Heart left ventricle (tissue), 16 donors: ENCODE measurements at regions not wholly inside any gene's neighbourhood (a gene's known extent, or its start where the extent isn't known, plus 50 kb on each side); places are given as distances from the start of the nearest gene placed in this dataset.

Source experiments
- ATAC-seq, 4 donors: fragments of 200-7000 bp; cut with Tn5 transposase; one replicate each; pipeline ENCODE4 v1.9.1; 2020 to 2022; ENCODE audit warnings: moderate library complexity in 4 of 4, mild to moderate bottlenecking in 3 of 4, moderate number of reproducible peaks in 1 of 4
- DNase-seq, 5 donors: peaks; one replicate each; pipeline ENCODE4 v3.0.0-alpha.2; 2020
- H3K27ac ChIP-seq, 12 donors: fragments of 200-600 bp; sonication (generic) in 4 of 12; one replicate each; pipeline versions ENCODE4 v1.5.0 to v1.8.0; 2016 to 2022; ENCODE audit warnings: mild to moderate bottlenecking in 2 of 12
- H3K27me3 ChIP-seq, 9 donors: fragments of 200-600 bp; sonication (generic) in 2 of 9; one replicate each; pipeline versions ENCODE4 v1.5.1 to v1.8.0; 2016 to 2022; ENCODE audit warnings: mild to moderate bottlenecking in 3 of 9
- H3K36me3 ChIP-seq, 9 donors: fragments of 200-600 bp; sonication (generic) in 2 of 9; one replicate each; pipeline versions ENCODE4 v1.5.0 to v1.8.0; 2018 to 2022; ENCODE audit warnings: mild to moderate bottlenecking in 2 of 9
- H3K4me1 ChIP-seq, 12 donors: fragments of 200-600 bp; sonication (generic) in 4 of 12; one replicate each; pipeline versions ENCODE4 v1.5.0 to v1.8.0; 2016 to 2022; ENCODE audit warnings: mild to moderate bottlenecking in 3 of 12
- H3K4me3 ChIP-seq, 12 donors: fragments of 200-600 bp; sonication (generic) in 4 of 12; one replicate each; pipeline versions ENCODE4 v1.5.0 to v1.8.0; 2017 to 2022; ENCODE audit warnings: mild to moderate bottlenecking in 9 of 12, moderate library complexity in 4 of 12
- H3K9me3 ChIP-seq, 12 donors: fragments of 200-600 bp; sonication (generic) in 4 of 12; one replicate each; pipeline versions ENCODE4 v1.5.0 to v1.8.0; 2016 to 2022; ENCODE audit warnings: mild to moderate bottlenecking in 1 of 12
- CTCF ChIP-seq, 12 donors: fragments of 200-600 bp; sonication (generic) in 4 of 12; IDR thresholded peaks; one replicate each; pipeline versions ENCODE4 v1.5.0 to v1.8.0; 2018 to 2022; ENCODE audit warnings: antibody characterized with exemption in 12 of 12, mild to moderate bottlenecking in 5 of 12
- POLR2A ChIP-seq, 2 donors: fragments of 450-650 bp; IDR thresholded peaks; one replicate each; pipeline ENCODE4 v1.6.1; 2017; ENCODE audit warnings: antibody characterized with exemption in 2 of 2, mild to moderate bottlenecking in 2 of 2, moderate library complexity in 2 of 2
- WGBS, 4 donors: extraction: QIAGEN DNeasy Blood & Tissue Kit in 2 of 4; methylation state at CpG; one replicate each; pipeline versions ENCODE4 v1.1.5 to v1.1.7; 2013 to 2018; 5-methylcytosine and 5-hydroxymethylcytosine counted together
- intact Hi-C, 10 donors: fragments of 100-400 bp; cut with DNase I; formaldehyde crosslinking; loops; one replicate each; pipeline versions ENCODE4 v1.11.1 to v1.14.2; 2022
- donor health status: ischemic (EF 13 %, LVEDD 7.1; RV severe dilation, severe dysfunction).
- donor health status: healthy with polysubstance abuse.
- donor health status: DM: no; HTN: yes; CAD: no.
- donor health status: DM: no; HTN: no; CAD: no.
- donor health status: ischemic (EF 25% LVEDD 6.9; RV normal size, moderate dysfunction).
- donor health status: ischemic (EF 25% LVEDD 5.7; RV mildly dilated, moderate dysfunction).
- donor health status: healthy.
- donor health status: DM: yes; HTN: yes; CAD: no.
- donor health status: ischemic (EF 35%, LVEDD 5.7; RV mildly dilated, moderate dysfunction).
- donor health status: nonischemic (EF 11% LVEDD 7.7; RV severe dilation, severe dysfunction).
- donor health status: DM: yes; HTN: yes; CAD: no.
- donor health status: PGD.
- donor health status: ischemic (EF 29% LVEDD 5.4; RV normal size, mild dysfunction).
- donor health status: nonischemic (EF 23%, LVEDD 6.1; RV moderate dilation, normal function).

- Histone ChIP-seq H3K27ac (no peak overlapping the region), H3K4me1 (peaks cover 0 to 32% (median 4%) of the 10 kb centered on the region in 12 donors)
- 86 to 100% (median 95%) methylated on average over 1 of the region's 1 CpG for WGBS, 4 donors
Observed at GRCh38 chr1:56145581-56145980, 433.8 kb downstream of the PLPP3 start.

GRCh38 chr1:56142301-56142700, 437.1 kb downstream of the PLPP3 start:
- H3K9me3 ChIP-seq: no peaks in the 10 kb centered on the region
- H3K36me3 ChIP-seq: no peaks in the 10 kb centered on the region
- DNase-seq (no peak), ATAC-seq (no peak)
- 95 to 100% (median 97%) methylated on average over 1 of the region's 1 CpG for WGBS, 4 donors
- no peaks in the 10 kb centered on the region for H3K27me3 ChIP-seq
- TF ChIP-seq CTCF (IDR thresholded peaks at IDR 0.05): no peak
- TF ChIP-seq POLR2A (IDR thresholded peaks at IDR 0.05): no peak
- H3K4me3 ChIP-seq: no peak overlapping the region
- peaks cover 0 to 16% (median 0%) of the 10 kb centered on the region in 12 donors for H3K4me1 ChIP-seq
- intact Hi-C loops: no loop called here
- H3K27ac ChIP-seq: no peak overlapping the region

More at GRCh38 chr1:56145581-56145980, 433.8 kb downstream of the PLPP3 start:
- H3K27me3 ChIP-seq: no peaks in the 10 kb centered on the region
- no peaks in the 10 kb centered on the region for H3K36me3 ChIP-seq
- intact Hi-C loops: loop anchor here in 1 of 10 donors (5.0 kb wide), 2 partner anchors 147 to 432 kb away; partner anchors contain the start of gene PLPP3
- TF ChIP-seq POLR2A (IDR thresholded peaks at IDR 0.05): no peak
- no peak for TF ChIP-seq CTCF (IDR thresholded peaks at IDR 0.05)
- DNase-seq (no peak), ATAC-seq (no peak)
- no peaks in the 10 kb centered on the region for H3K9me3 ChIP-seq
- H3K4me3 ChIP-seq: no peak overlapping the region

- no peak overlapping the region for H3K27ac ChIP-seq
- H3K4me3 ChIP-seq: no peak overlapping the region
- intact Hi-C loops: no loop called here
- TF ChIP-seq CTCF (IDR thresholded peaks at IDR 0.05) (no peak), POLR2A (IDR thresholded peaks at IDR 0.05) (no peak)
- 87 to 95% (median 91%) methylated on average over 5 of the region's 5 CpGs for WGBS, 4 donors
- no peaks in the 10 kb centered on the region for H3K27me3 ChIP-seq
- no peak for DNase-seq
- ATAC-seq: no peak
- H3K4me1 ChIP-seq: no peaks in the 10 kb centered on the region
- H3K36me3 ChIP-seq: no peaks in the 10 kb centered on the region
- no peaks in the 10 kb centered on the region for H3K9me3 ChIP-seq
Observed at GRCh38 chr1:56139836-56140235, 439.5 kb downstream of the PLPP3 start.

- WGBS, 4 donors: 64 to 70% (median 67%) methylated on average over 5 of the region's 5 CpGs
- Histone ChIP-seq H3K36me3 (no peaks in the 10 kb centered on the region), H3K4me1 (peaks cover 0 to 12% (median 2%) of the 10 kb centered on the region in 12 donors), H3K4me3 (no peak overlapping the region), H3K9me3 (no peaks in the 10 kb centered on the region), H3K27me3 (no peaks in the 10 kb centered on the region), H3K27ac (no peak overlapping the region)
- DNase-seq: no peak
- no peak for ATAC-seq
- TF ChIP-seq POLR2A (IDR thresholded peaks at IDR 0.05) (no peak), CTCF (IDR thresholded peaks at IDR 0.05) (no peak)
- intact Hi-C loops: no loop called here
Observed at GRCh38 chr1:56137521-56138505, 441.6 kb downstream of the PLPP3 start.
